Suprapubic skin (tissue), 4 donors: ENCODE measurements at regions not wholly inside any gene's neighbourhood (a gene's known extent, or its start where the extent isn't known, plus 50 kb on each side); places are given as distances from the start of the nearest gene placed in this dataset.

Source experiments
- DNase-seq, 2 donors: peaks; one replicate each; pipeline ENCODE4 v3.0.0-alpha.2; 2019; ENCODE audit warnings: low spot score in 2 of 2
- H3K27ac ChIP-seq: fragments of 200-600 bp; sonication (generic); one replicate; pipeline ENCODE4 v1.5.1; 2019
- H3K27me3 ChIP-seq: fragments of 200-600 bp; sonication (generic); one replicate; pipeline ENCODE4 v1.5.1; 2019
- H3K36me3 ChIP-seq: fragments of 200-600 bp; sonication (generic); one replicate; pipeline ENCODE4 v1.5.1; 2019
- H3K4me1 ChIP-seq: fragments of 200-600 bp; sonication (generic); one replicate; pipeline ENCODE4 v1.5.1; 2019
- H3K4me3 ChIP-seq: fragments of 200-600 bp; sonication (generic); one replicate; pipeline ENCODE4 v1.5.1; 2019; ENCODE audit warnings: mild to moderate bottlenecking
- H3K9me3 ChIP-seq: fragments of 200-600 bp; sonication (generic); one replicate; pipeline ENCODE4 v1.5.1; 2019
- EP300 ChIP-seq: sonication (generic); formaldehyde crosslinking; IDR thresholded peaks from one replicate; pipeline ENCODE4 v1.6.1; 2017; ENCODE audit warnings: antibody characterized with exemption
- POLR2A ChIP-seq, 2 donors: fragments of 450-650 bp; IDR thresholded peaks; one replicate each; pipeline ENCODE4 v1.6.1; 2017; ENCODE audit warnings: antibody characterized with exemption in 2 of 2, mild to moderate bottlenecking in 2 of 2, moderate library complexity in 2 of 2
- POLR2AphosphoS5 ChIP-seq, 3 donors: sonication (generic); formaldehyde crosslinking; IDR thresholded peaks; one replicate each; pipeline ENCODE4 v1.6.1; 2017; ENCODE audit warnings: antibody characterized with exemption in 3 of 3
- WGBS: methylation state at CpG from one replicate; pipeline ENCODE4 v1.1.5; 2018; 5-methylcytosine and 5-hydroxymethylcytosine counted together
- TF ChIP-seq, protein P1 (sequence below), 2 donors: fragments of 200-600 bp in 1 of 2; fragments of 450-650 bp in 1 of 2; sonication (generic) in 1 of 2; IDR thresholded peaks; one replicate each; pipeline ENCODE4 v1.5.1; 2016 to 2019; ENCODE audit warnings: antibody characterized with exemption in 2 of 2, mild to moderate bottlenecking in 1 of 2, moderate library complexity in 1 of 2

DNA sequence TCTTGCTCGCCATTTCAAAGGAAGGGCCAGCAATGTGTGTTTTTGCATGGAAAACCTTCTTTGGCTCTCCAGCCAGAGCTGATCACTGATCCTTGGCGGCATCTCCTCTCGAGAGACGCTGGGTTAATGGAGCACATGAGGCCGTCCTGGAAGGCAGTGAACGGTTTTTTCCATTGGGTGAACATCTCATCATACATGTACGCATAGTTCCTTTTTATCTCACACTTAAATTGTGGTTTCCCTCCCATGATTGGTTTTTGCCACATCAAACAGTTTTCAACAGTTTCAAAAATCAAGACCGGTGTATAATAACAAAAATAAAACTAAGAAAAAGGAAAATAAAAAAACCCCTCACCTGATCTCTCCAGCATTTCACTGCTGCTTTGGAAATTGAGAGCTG is 276.4 kb downstream of the TCF7L2 start:
- H3K27me3 ChIP-seq, result no peaks in the 10 kb centered on the region
- peaks cover 4% of the 10 kb centered on the region for H3K4me1 ChIP-seq
- H3K36me3 ChIP-seq, result no peaks in the 10 kb centered on the region
- no peak overlapping the region for H3K4me3 ChIP-seq
- no peak overlapping the region for H3K27ac ChIP-seq
- TF ChIP-seq, protein P1, sequence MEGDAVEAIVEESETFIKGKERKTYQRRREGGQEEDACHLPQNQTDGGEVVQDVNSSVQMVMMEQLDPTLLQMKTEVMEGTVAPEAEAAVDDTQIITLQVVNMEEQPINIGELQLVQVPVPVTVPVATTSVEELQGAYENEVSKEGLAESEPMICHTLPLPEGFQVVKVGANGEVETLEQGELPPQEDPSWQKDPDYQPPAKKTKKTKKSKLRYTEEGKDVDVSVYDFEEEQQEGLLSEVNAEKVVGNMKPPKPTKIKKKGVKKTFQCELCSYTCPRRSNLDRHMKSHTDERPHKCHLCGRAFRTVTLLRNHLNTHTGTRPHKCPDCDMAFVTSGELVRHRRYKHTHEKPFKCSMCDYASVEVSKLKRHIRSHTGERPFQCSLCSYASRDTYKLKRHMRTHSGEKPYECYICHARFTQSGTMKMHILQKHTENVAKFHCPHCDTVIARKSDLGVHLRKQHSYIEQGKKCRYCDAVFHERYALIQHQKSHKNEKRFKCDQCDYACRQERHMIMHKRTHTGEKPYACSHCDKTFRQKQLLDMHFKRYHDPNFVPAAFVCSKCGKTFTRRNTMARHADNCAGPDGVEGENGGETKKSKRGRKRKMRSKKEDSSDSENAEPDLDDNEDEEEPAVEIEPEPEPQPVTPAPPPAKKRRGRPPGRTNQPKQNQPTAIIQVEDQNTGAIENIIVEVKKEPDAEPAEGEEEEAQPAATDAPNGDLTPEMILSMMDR (IDR thresholded peaks at IDR 0.05), result no peak
- TF ChIP-seq POLR2A (IDR thresholded peaks at IDR 0.05) (no peak), POLR2AphosphoS5 (IDR thresholded peaks at IDR 0.05) (no peak), EP300 (no peak)
- H3K9me3 ChIP-seq, result no peaks in the 10 kb centered on the region
- WGBS, result 87% methylated on average over 8 of the region's 8 CpGs
- DNase-seq, result no peak

DNA sequence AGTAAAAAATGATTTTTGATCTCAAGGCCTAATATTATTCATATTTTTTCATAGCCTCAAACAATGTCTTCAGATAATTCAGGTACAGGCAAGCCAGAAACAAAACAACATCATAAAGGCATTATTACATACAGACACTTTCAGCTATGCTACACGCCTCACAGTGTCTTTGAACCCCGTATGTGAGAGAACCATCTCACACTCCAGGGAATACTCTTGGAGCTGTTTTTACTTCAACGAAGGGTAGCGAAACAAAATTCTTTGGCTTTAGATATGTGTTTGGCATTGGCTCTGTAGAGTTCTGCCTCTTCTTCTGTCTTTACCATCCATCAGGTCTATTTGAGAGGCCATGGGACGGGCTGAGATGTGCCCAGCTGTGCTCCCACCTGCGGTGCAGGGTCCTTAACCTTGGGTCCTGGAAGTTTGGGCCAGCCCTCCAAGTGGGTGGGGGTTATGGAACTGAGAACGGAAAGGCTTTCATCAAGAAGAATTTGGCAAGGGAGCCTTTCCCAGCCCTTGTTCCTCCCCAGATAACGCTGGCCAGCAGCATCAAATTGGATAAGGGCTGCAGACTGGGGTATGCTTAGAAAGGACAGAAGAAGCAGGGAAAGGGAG is 276.9 kb downstream of the TCF7L2 start:
- no peak for TF ChIP-seq POLR2A (IDR thresholded peaks at IDR 0.05)
- TF ChIP-seq EP300, result no peak
- no peak for TF ChIP-seq POLR2AphosphoS5 (IDR thresholded peaks at IDR 0.05)
- TF ChIP-seq, protein P1 (IDR thresholded peaks at IDR 0.05), result no peak
- DNase-seq, result no peak
- Histone ChIP-seq H3K4me1 (peaks cover 3% of the 10 kb centered on the region), H3K4me3 (no peak overlapping the region), H3K9me3 (no peaks in the 10 kb centered on the region), H3K27me3 (no peaks in the 10 kb centered on the region), H3K27ac (no peak overlapping the region), H3K36me3 (no peaks in the 10 kb centered on the region)
- 77% methylated on average over 8 of the region's 8 CpGs for WGBS

DNA sequence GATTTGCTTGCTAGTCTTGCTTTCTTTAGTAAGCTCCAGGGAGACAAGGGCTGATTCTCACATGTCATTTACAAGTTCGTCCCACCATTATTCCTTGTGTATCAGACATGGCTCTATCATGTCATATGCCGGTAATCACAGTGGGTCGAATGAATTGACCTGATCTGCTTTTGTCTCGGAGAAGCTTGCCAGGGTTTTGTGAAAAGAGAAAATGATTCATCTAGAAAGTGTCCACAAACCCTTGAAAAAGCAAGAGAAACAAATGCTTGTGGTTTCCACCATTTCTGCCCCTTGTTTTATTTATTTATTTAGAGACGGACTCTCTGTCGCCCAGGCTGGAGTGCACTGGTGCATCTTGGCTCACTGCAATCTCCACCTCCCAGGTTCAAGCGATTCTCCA is 278.5 kb downstream of the TCF7L2 start:
- Histone ChIP-seq H3K4me1 (no peaks in the 10 kb centered on the region), H3K27ac (no peak overlapping the region), H3K9me3 (no peaks in the 10 kb centered on the region), H3K4me3 (no peak overlapping the region), H3K36me3 (no peaks in the 10 kb centered on the region), H3K27me3 (no peaks in the 10 kb centered on the region)
- TF ChIP-seq POLR2A (IDR thresholded peaks at IDR 0.05) (no peak), POLR2AphosphoS5 (IDR thresholded peaks at IDR 0.05) (no peak), EP300 (no peak)
- TF ChIP-seq, protein P1 (IDR thresholded peaks at IDR 0.05), result no peak
- WGBS, result 90% methylated on average over 7 of the region's 7 CpGs
- DNase-seq, result no peak

DNA sequence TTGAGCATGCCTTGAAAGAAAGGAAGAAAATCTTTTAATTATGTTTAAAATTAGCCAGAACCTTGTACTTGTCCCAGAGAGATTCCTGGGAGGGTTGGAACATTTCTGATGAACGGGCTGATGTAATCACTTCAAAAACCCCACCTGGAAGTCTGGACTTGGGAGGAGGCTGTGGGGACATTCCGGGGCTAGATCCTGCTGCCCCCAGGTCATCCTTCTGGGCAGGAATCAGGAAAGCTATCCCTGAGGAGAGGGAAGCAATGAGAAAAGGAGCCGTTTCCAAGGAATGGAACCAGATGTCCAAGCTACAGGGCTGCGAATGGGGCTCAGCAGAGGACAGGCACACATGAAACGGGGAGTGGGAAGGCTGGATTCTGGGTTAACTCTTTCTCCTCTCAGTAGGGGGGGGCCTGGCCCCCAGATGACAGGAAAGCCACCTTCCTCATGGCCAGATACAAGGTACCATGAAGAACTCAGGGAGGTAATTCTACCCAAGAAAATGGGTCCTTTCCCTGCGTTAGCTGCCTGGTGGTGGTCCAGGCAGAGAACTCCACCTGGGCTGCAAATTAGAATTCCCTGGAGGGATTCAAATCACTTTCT is 280.1 kb downstream of the TCF7L2 start:
- 45% methylated on average over 6 of the region's 6 CpGs for WGBS

DNA sequence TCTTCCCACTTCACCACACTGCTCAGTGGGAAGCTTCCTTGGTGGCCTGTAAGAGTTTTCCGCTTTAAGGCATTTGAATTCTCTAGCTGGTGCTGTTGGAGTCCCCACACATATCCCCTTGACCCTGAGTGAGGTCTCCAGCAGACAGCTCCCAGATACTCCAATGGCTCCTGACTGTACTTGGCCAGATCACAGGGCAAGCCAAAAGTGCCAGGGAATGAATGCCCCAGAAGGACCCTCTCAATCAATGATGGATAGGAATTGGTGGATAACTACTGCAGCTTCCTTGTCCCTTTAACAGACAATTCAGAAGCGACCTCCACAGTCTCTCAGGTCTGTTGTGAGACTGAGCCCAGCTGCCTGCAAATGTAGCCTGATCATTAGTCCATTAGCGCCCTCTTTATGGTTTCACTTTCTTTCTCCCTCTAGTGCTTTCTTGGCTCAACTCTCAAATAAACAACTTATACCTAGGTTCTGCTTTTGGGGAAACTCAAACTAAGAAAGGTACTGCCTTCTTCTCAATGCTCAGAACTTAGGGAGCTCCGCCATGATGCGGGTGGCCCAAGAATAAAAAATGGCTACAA is 283.0 kb downstream of the TCF7L2 start:
- no peak overlapping the region for H3K27ac ChIP-seq
- DNase-seq, result no peak
- no peaks in the 10 kb centered on the region for H3K9me3 ChIP-seq
- H3K4me1 ChIP-seq, result no peaks in the 10 kb centered on the region
- no peaks in the 10 kb centered on the region for H3K27me3 ChIP-seq
- H3K4me3 ChIP-seq, result no peak overlapping the region
- H3K36me3 ChIP-seq, result no peaks in the 10 kb centered on the region
- no peak for TF ChIP-seq POLR2A (IDR thresholded peaks at IDR 0.05)
- TF ChIP-seq POLR2AphosphoS5 (IDR thresholded peaks at IDR 0.05), result no peak
- no peak for TF ChIP-seq EP300
- TF ChIP-seq, protein P1 (IDR thresholded peaks at IDR 0.05), result no peak
- WGBS, result 85% methylated on average over 5 of the region's 5 CpGs

More for the DNA sequence above, 280.1 kb downstream of the TCF7L2 start:
- Histone ChIP-seq H3K27ac (no peak overlapping the region), H3K27me3 (no peaks in the 10 kb centered on the region), H3K4me1 (no peaks in the 10 kb centered on the region), H3K4me3 (no peak overlapping the region), H3K9me3 (no peaks in the 10 kb centered on the region), H3K36me3 (no peaks in the 10 kb centered on the region)
- no peak for DNase-seq
- TF ChIP-seq POLR2A (IDR thresholded peaks at IDR 0.05), result no peak
- no peak for TF ChIP-seq POLR2AphosphoS5 (IDR thresholded peaks at IDR 0.05)
- TF ChIP-seq, protein P1 (IDR thresholded peaks at IDR 0.05), result no peak
- TF ChIP-seq EP300, result no peak
